Aorta (tissue), 5 donors: ENCODE measurements at regions not wholly inside any gene's neighbourhood (a gene's known extent, or its start where the extent isn't known, plus 50 kb on each side); places are given as distances from the start of the nearest gene placed in this dataset.
A peak's percentile ranks its signal among the peaks of the same experiment; 100 is the strongest.
"Not testable (repeated sequence)": the region's sequence is repeated elsewhere in the genome, so short reads cannot be mapped to it uniquely, and the experiment has no call there.

Source experiments
- ATAC-seq: fragments of 200-7000 bp; cut with Tn5 transposase; one replicate; pipeline ENCODE4 v1.9.1; 2022; ENCODE audit warnings: moderate library complexity; ENCODE audit not compliant: low FRiP score
- DNase-seq, 2 donors: peaks; one replicate each; pipeline ENCODE4 v3.0.0-alpha.2; 2020
- H3K27ac ChIP-seq, 2 donors: one replicate each; pipeline ENCODE4 v1.5.1; 2013; ENCODE audit warnings: low read length in 2 of 2, mild to moderate bottlenecking in 2 of 2, moderate library complexity in 2 of 2, control low read depth in 1 of 2, inconsistent platforms in 1 of 2, low read depth in 1 of 2
- H3K27me3 ChIP-seq, 2 donors: one replicate each; pipeline ENCODE4 v1.6.1; 2013; ENCODE audit warnings: control low read depth in 1 of 2, low read length in 1 of 2, mild to moderate bottlenecking in 1 of 2, moderate library complexity in 1 of 2; ENCODE audit not compliant: insufficient read depth in 2 of 2, control insufficient read depth in 1 of 2
- H3K36me3 ChIP-seq, 2 donors: one replicate each; pipeline ENCODE4 v1.6.1; 2013; ENCODE audit warnings: control low read depth in 1 of 2, low read length in 1 of 2, mild to moderate bottlenecking in 1 of 2; ENCODE audit not compliant: insufficient read depth in 2 of 2, control insufficient read depth in 1 of 2
- H3K4me1 ChIP-seq, 2 donors: one replicate each; pipeline ENCODE4 v1.6.1; 2013; ENCODE audit warnings: low read length in 2 of 2, control low read depth in 1 of 2, mild to moderate bottlenecking in 1 of 2, moderate library complexity in 1 of 2; ENCODE audit not compliant: insufficient read depth in 2 of 2, control insufficient read depth in 1 of 2
- H3K4me3 ChIP-seq, 2 donors: one replicate each; pipeline ENCODE4 v1.5.1; 2013; ENCODE audit warnings: low read length in 2 of 2, control low read depth in 1 of 2, mild to moderate bottlenecking in 1 of 2
- H3K9me3 ChIP-seq: one replicate; pipeline ENCODE4 v1.6.1; 2013; ENCODE audit warnings: mild to moderate bottlenecking, low read length; ENCODE audit not compliant: control insufficient read depth
- WGBS, 2 donors: extraction: QIAGEN DNeasy Blood & Tissue Kit; methylation state at CpG; one replicate each; pipeline ENCODE4 v1.1.7; 2013; 5-methylcytosine and 5-hydroxymethylcytosine counted together
- intact Hi-C, 2 donors: fragments of 100-400 bp; cut with DNase I; formaldehyde crosslinking; loops; one replicate each; pipeline versions ENCODE4 v1.14.2 to v1.15.0; 2022
- donor health status: healthy with polysubstance abuse.
- donor health status: Bipolar disorder and iron deficiency.
- donor health status: DM: no; HTN: no; CAD: no.
- donor health status: DM: no; HTN: no; CAD: no.
- donor health status: DM: yes; HTN: yes; CAD: no.

DNA sequence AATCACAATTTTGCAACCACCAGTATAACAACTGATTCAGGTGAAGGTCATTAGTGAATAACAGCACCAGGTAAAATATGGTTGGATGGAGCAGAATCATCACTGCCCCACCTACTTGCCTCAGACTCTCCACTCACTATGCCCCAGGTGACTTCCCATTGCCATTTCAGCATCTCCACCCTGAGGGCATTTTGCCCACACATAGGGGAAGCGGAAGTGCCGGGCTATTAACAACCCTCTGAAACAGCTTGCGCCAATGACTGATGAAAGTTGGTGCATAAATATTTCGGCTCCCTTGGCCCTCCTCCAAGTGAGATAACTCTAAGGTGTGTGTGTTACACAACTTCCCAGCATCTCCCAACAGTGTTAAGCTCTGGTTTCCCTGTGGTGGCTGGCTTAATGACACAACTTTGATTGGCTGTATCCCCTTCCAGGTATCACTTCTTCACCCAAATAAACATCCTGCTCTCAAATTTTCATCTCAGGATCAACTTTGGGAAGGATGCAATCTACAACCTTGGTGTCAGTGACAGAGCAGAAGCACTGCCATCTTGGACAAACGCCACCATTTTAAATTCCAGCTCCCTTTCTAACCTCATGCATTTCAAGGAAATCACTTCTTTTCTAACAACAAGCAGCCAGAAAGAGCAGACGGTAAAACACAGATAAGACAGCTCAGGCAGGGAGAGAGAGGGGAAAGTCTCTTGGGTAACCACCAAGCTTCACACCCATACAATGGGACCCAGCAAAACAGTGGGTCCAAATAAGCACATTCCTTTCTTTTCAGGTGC, 73.6 kb upstream of the PPP2R5C start:
- DNase-seq (no peak), ATAC-seq (no peak)
- H3K9me3 ChIP-seq = no peaks in the 10 kb centered on the region
- intact Hi-C loops = no loop called here
- H3K4me3 ChIP-seq = no peak overlapping the region
- H3K27ac ChIP-seq = no peak overlapping the region
- WGBS, 2 donors = 55 to 64% methylated on average over 6 of the region's 6 CpGs
- no peaks in the 10 kb centered on the region for H3K4me1 ChIP-seq
- H3K36me3 ChIP-seq = no peaks in the 10 kb centered on the region
- H3K27me3 ChIP-seq = peaks cover 0 to 1% of the 10 kb centered on the region in 2 donors

DNA sequence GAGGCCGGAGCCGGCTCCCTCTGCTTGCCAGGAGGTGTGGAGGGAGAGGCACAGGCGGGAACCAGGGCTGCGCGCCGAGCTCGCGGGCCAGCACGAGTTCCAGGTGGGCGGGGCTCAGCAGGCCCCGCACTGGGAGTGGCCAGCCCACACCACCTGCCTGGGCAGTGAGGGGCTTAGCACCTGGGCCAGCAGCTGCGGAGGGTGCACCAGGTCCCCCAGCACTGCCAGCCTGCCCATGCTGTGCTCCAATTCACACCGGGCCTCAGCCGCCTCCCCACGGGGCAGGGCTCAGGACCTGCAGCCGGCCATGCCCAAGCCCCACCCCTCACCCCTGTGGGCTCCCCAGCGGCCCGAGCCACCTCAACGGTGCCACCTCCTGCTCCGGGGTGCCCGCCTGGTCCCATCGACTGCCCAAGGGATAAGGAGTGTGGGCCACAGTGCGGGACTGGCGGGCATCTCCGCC, 72.4 kb upstream of the PPP2R5C start:
- no peaks in the 10 kb centered on the region for H3K9me3 ChIP-seq
- WGBS, 2 donors = 96% methylated on average over 25 of the region's 25 CpGs
- intact Hi-C loops = no loop called here
- no peaks in the 10 kb centered on the region for H3K36me3 ChIP-seq
- no peak overlapping the region for H3K4me3 ChIP-seq
- no peaks in the 10 kb centered on the region for H3K4me1 ChIP-seq
- peaks cover 0 to 1% of the 10 kb centered on the region in 2 donors for H3K27me3 ChIP-seq
- DNase-seq (no peak), ATAC-seq (no peak)
- H3K27ac ChIP-seq = no peak overlapping the region

DNA sequence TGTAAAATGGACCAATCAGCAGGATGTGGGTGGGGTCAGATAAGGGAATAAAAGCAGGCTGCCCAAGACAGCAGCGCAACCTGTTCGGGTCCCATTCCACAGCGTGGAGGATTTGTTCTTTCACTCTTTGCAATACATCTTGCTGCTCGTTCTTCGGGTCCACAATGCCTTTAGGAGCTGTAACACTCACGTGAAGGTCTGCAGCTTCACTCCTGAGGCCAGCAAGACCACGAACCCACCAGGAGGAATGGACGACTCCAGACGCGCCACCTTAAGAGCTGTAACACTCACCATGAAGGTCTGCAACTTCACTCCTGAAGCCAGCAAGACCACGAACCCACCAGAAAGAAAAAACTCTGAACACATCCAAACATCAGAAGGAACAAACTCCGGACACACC, 71.5 kb upstream of the PPP2R5C start:
- intact Hi-C loops, ATAC-seq, H3K4me3 ChIP-seq, DNase-seq, H3K9me3 ChIP-seq, H3K27ac ChIP-seq, H3K27me3 ChIP-seq, H3K4me1 ChIP-seq, H3K36me3 ChIP-seq: not testable (repeated sequence)
- 85 to 90% methylated on average over 12 of the region's 12 CpGs for WGBS, 2 donors

DNA sequence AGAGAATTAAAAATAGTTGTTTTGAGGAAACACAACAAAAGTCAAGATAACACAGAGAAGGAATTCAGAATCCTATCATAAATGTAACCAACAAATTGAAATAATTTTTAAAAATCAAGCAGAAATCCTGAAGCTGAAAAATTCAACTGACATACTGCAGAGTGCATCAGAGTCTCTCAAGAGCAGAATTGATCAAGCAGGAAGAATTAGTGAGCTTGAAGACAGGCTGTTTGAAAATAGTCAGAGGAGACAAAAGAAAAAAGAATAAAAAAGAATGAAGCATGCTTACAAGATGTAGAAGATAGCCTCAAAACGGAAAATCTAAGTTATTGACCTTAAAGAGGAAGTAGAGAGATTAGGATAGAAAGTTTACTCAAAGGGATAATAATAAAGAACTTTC, 65.8 kb upstream of the PPP2R5C start:
- intact Hi-C loops = no loop called here
- Histone ChIP-seq H3K36me3 (no peaks in the 10 kb centered on the region), H3K27me3 (no peaks in the 10 kb centered on the region), H3K9me3 (no peaks in the 10 kb centered on the region), H3K4me3 (no peak overlapping the region), H3K4me1 (no peaks in the 10 kb centered on the region), H3K27ac (no peak overlapping the region)
- 33 to 39% methylated on average over 1 of the region's 1 CpG for WGBS, 2 donors
- no peak for DNase-seq
- no peak for ATAC-seq

DNA sequence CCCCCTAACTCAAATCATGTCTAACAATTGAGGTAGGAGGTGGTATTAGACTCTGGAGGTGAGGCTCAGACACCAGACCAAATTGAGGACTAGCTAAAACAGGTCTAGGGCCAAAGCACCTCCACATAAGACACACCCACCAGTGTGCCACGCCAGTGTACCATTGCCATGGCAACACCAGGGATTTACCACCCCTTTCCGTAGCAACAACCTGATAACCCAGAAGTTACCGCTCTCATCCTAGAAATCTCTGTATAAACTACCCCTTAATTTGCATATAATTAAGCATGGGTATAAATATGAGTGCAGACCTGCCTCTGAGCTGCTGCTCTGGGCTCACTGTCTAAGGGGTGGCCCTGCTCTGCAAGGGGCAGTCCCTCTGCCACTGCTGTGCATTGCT, 57.4 kb upstream of the PPP2R5C start:
- Histone ChIP-seq H3K4me1 (no peaks in the 10 kb centered on the region), H3K27me3 (no peaks in the 10 kb centered on the region), H3K36me3 (no peaks in the 10 kb centered on the region), H3K27ac (no peak overlapping the region), H3K4me3 (no peak overlapping the region), H3K9me3 (no peaks in the 10 kb centered on the region)
- 66 to 78% methylated on average over 3 of the region's 3 CpGs for WGBS, 2 donors
- intact Hi-C loops = loop anchor here in 1 of 2 donors (10.0 kb wide), 1 partner anchor 391 kb away; no protein-coding TSS in a partner anchor
- no peak for ATAC-seq
- DNase-seq = peak in 1 of 2 donors; percentile 19

DNA sequence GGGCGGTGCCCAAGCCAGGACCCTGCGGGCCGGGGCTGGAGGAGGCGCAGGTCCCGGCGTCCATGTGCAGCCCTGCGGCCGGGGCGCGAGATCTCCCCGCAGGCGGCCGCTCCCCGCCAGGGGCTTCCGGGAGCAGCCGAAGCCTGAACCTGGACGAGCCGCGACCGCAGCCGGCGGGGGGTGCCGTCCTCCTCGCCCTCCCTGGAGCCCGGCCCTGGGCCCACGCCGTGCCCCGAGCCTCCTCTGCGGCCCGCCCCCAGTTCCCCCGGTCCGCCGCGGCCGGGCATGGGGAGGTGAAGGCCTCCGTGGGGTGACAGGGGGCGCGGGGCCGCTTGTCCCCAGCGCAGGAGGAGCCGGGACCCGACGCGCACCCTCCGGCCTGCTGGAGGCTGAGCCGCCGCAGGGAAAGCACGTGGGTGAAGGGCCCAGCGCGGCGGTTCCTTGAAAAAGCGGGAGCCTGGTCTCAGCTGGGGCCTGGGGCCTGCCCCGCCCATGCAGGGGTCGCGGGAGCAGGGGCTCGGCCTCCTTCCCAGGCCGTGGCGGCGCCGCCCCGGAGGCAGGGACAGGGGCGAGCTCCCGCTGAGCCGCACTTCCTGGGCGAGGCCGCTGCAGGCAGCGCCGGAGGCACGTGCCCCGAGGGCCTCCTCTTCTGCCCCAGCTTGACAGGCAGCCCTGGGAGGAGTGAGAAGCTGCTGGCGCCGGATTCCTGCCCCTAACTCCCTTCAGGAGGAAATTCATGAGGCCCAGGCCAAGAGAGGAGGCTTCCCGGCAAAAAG, 55.6 kb upstream of the PPP2R5C start:
- ATAC-seq (peak; percentile 84), DNase-seq (peak in 1 of 2 donors; percentile 82)
- Histone ChIP-seq H3K36me3 (no peaks in the 10 kb centered on the region), H3K4me3 (peak overlapping the region; percentile 1 to 27), H3K27me3 (no peaks in the 10 kb centered on the region), H3K27ac (no peak overlapping the region), H3K4me1 (no peaks in the 10 kb centered on the region), H3K9me3 (no peaks in the 10 kb centered on the region)
- WGBS, 2 donors = 7 to 8% methylated on average over 61 to 73 of the region's 73 CpGs
- intact Hi-C loops = loop anchor here in 1 of 2 donors (10.0 kb wide), 1 partner anchor 389 kb away; no protein-coding TSS in a partner anchor

DNA sequence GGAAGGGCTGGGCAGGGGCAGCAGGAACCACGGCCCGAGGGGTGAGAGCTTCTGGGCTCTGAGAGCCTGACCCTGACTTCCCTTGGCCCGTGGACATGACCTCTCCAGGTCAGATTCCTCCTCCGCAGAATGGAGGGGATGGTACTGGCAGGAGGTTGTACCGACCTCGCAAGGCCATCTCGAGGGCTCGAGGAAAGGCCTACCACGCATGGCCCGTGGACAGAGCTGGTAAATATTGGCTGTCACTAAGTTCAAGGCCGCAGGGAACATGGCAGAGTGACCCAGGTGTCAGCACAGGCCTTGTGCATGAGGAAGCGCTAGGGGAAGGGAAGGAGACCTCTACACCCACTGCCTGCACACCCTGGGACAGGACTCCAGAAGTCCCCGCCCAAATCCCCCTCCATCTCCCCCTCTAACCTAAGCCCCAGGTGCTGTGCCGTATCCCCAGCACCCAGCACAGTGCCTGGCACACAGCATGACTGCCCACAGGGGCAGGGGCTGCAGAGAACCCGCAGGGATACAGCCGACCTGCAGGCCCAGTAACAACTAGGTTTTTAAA, 54.9 kb upstream of the PPP2R5C start:
- Histone ChIP-seq H3K36me3 (no peaks in the 10 kb centered on the region), H3K27ac (no peak overlapping the region), H3K4me3 (no peak overlapping the region), H3K9me3 (no peaks in the 10 kb centered on the region), H3K4me1 (no peaks in the 10 kb centered on the region), H3K27me3 (no peaks in the 10 kb centered on the region)
- 92 to 95% methylated on average over 16 of the region's 16 CpGs for WGBS, 2 donors
- peak; percentile 16 for ATAC-seq
- no peak for DNase-seq
- intact Hi-C loops = loop anchor here in 1 of 2 donors (10.0 kb wide), 1 partner anchor 388 kb away; no protein-coding TSS in a partner anchor

DNA sequence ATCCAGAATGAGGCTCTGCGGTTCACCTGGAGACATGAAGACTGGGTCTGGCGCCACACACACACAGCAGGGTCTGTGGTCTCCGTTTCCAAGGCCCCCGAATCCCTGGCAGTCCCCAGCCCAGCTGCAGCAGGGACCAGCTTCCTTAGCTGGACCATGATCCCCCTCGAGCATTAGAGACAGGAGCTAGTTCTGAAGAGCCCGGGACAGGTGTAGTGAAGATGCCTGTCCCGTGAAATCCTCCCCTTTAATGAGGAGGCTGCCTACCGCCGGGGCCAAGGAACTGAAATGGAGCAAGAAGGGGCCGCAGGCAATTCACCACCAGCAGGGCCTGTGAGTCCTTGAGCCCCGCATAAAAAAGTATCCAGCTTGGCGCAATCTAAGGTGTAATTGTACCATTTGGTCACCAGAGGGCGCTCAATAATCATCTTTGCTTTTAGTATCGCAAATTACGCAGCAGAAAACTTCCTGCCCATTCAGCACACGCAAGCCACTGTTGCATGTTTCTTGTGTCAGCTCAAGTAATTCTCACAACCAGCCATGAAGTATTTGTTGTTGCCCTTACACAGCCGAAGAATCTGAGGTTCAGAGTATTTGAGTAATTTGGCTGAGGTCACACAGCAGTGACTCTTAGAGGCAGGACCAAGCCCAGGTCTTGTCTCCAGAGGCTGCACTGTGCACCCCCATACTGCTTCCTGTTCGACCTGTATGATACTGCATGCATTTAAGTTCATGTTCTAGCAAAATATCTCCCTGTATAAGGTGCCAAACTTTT, 54.3 kb upstream of the PPP2R5C start:
- intact Hi-C loops = loop anchor here in 1 of 2 donors (10.0 kb wide), 1 partner anchor 388 kb away; no protein-coding TSS in a partner anchor
- no peaks in the 10 kb centered on the region for H3K27me3 ChIP-seq
- WGBS, 2 donors = 29 to 33% methylated on average over 18 of the region's 18 CpGs
- no peaks in the 10 kb centered on the region for H3K9me3 ChIP-seq
- peak in 1 of 2 donors; percentile 61 for DNase-seq
- H3K4me1 ChIP-seq = no peaks in the 10 kb centered on the region
- no peak overlapping the region for H3K4me3 ChIP-seq
- no peak overlapping the region for H3K27ac ChIP-seq
- ATAC-seq = peak; percentile 87
- H3K36me3 ChIP-seq = no peaks in the 10 kb centered on the region
